HCT116 (cell line): ENCODE measurements at regions not wholly inside any gene's neighbourhood (a gene's known extent, or its start where the extent isn't known, plus 50 kb on each side); places are given as distances from the start of the nearest gene placed in this dataset.

Source experiments
- EGR1 ChIP-seq: IDR thresholded peaks from 2 replicates; pipeline ENCODE4 v1.6.1; 2012; ENCODE audit warnings: low read depth
- POLR2AphosphoS5 ChIP-seq: IDR thresholded peaks from 2 replicates; pipeline ENCODE4 v1.6.1; 2011; ENCODE audit warnings: mild to moderate bottlenecking, low read depth, low read length, moderate library complexity
- TCF7L2 ChIP-seq: IDR thresholded peaks from 2 replicates; pipeline ENCODE4 v1.7.0; 2011; ENCODE audit warnings: borderline replicate concordance, inconsistent platforms; ENCODE audit not compliant: insufficient read depth, insufficient read length; ENCODE audit errors: extremely low read depth
- TF ChIP-seq, protein P1 (sequence below), 3 experiments: fragments of 200-600 bp in 1 of 3; sonication (generic) in 1 of 3; IDR thresholded peaks in 2 of 3; conservative IDR thresholded peaks in 1 of 3; 2 replicates each; pipeline ENCODE4 v1.5.1; 2012 to 2017; ENCODE audit warnings: low read depth in 2 of 3, low read length in 2 of 3, antibody characterized with exemption in 1 of 3, borderline replicate concordance in 1 of 3, control low read depth in 1 of 3, mild to moderate bottlenecking in 1 of 3, mixed read lengths in 1 of 3, mixed run types in 1 of 3, moderate library complexity in 1 of 3; ENCODE audit not compliant: insufficient read depth in 1 of 3
- TF ChIP-seq, protein P2 (sequence below): IDR thresholded peaks from 2 replicates; pipeline ENCODE4 v1.6.1; 2012

DNA sequence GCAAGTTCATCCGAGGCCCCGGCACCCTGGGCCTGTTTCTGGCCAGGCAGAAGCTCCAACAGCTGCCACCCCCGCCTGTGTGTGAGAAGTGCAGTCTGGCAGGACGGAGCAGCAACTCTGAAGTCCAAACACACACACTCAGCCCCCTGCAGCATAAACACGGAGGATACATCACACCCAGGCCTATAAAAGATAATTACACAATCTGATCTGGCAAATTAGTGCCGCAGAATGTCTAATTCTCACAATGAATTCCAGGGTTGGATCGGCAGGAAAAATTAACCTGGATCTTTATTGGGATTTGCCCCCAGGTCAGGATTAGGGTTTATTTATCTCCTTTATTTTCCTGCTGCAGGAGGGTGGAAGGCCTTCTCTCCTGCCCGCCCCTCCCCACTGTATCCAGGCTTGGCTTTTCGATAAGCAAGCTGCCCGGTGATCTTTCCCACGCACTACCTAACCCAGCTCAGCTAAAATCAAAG is 311.4 kb downstream of the SOX9 start:
- no peak for TF ChIP-seq POLR2AphosphoS5
- TF ChIP-seq, protein P1, sequence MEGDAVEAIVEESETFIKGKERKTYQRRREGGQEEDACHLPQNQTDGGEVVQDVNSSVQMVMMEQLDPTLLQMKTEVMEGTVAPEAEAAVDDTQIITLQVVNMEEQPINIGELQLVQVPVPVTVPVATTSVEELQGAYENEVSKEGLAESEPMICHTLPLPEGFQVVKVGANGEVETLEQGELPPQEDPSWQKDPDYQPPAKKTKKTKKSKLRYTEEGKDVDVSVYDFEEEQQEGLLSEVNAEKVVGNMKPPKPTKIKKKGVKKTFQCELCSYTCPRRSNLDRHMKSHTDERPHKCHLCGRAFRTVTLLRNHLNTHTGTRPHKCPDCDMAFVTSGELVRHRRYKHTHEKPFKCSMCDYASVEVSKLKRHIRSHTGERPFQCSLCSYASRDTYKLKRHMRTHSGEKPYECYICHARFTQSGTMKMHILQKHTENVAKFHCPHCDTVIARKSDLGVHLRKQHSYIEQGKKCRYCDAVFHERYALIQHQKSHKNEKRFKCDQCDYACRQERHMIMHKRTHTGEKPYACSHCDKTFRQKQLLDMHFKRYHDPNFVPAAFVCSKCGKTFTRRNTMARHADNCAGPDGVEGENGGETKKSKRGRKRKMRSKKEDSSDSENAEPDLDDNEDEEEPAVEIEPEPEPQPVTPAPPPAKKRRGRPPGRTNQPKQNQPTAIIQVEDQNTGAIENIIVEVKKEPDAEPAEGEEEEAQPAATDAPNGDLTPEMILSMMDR (IDR thresholded peaks at IDR 0.05 in 2 of 3, conservative IDR thresholded peaks at IDR 0.05 in 1 of 3; ENCODE audit: borderline replicate concordance in 1 of 3, insufficient read depth in 1 of 3, low read depth in 2 of 3, low read length in 2 of 3) = no peak
- no peak for TF ChIP-seq EGR1
- TF ChIP-seq, protein P2, sequence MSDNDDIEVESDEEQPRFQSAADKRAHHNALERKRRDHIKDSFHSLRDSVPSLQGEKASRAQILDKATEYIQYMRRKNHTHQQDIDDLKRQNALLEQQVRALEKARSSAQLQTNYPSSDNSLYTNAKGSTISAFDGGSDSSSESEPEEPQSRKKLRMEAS = no peak
- TF ChIP-seq TCF7L2 = no peak
